GM21529 (cell line): ENCODE measurements at regions not wholly inside any gene's neighbourhood (a gene's known extent, or its start where the extent isn't known, plus 50 kb on each side); places are given as distances from the start of the nearest gene placed in this dataset.

Experiments used
- ATAC-seq: cut with Tn5 transposase; IDR thresholded peaks from one replicate; pipeline ENCODE4 v1.9.1; 2021; ENCODE audit not compliant: unreplicated experiment

GRCh38 chr5:123756318-123756665 is 244.3 kb downstream of the CSNK1G3 start:
- no peak for ATAC-seq

GRCh38 chr5:123755653-123756317 is 243.8 kb downstream of the CSNK1G3 start:
- no peak for ATAC-seq

DNA sequence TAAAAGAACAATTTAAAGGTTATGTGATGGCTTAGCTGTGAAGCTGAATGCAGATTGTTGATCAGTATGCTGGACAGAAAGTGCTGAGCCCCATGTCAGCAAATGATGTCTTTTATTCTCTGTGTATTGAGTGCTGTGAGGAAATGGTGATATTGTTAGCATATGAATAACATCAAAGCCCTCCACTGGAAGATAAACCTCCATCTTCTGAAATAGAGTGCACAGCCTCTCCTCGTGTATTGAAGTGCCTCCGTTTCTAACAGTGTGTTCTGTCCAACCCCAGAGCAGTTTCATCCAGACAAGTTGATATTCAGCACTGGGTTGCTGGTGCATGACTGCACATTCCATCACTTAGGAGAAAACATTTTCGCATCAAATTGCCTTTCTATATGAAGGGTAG is 242.9 kb downstream of the CSNK1G3 start:
- ATAC-seq, result no peak

DNA sequence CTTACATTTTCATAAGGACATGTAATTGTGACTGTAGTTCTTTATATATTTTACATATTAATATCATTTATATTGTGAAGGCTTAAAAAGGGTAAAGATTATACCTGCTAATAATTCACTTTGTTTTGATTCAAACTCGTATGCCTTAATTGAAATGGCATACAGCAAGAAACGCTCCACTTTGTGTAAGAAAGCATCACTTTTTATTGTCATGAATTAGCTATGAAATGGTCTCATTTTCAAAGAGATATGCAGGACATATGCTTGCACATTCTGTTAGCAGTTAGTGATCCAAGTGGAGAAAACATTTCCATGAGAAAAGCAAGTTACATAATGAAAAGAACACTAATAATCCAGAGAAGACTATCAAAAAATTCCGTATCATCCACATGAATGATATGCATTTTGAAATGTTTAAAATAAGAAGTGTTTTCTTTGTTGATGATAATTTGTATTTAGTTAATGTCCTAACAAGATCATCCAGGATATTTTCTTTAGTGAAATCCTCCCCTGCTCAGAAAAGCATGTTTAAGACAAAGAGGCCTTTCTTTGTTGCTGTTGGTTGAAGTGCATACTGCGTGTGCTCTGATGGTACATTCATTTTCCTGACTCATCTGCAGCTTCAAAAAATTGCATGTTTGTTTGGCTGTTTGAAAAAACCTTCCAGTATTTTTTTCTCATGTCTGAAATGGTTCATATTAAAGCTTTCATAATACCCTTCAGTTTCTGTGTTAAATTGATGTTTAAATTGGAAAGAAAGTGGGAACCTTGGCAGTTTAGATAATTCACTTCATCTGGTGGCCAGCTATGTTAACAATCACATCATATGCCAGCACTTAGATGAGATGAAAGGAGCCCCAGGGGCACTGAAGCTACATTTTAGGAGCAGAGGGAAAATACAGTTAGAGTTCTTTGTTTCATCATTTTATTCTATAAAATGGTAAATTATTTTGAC is 242.2 kb downstream of the CSNK1G3 start:
- ATAC-seq, result no peak

DNA sequence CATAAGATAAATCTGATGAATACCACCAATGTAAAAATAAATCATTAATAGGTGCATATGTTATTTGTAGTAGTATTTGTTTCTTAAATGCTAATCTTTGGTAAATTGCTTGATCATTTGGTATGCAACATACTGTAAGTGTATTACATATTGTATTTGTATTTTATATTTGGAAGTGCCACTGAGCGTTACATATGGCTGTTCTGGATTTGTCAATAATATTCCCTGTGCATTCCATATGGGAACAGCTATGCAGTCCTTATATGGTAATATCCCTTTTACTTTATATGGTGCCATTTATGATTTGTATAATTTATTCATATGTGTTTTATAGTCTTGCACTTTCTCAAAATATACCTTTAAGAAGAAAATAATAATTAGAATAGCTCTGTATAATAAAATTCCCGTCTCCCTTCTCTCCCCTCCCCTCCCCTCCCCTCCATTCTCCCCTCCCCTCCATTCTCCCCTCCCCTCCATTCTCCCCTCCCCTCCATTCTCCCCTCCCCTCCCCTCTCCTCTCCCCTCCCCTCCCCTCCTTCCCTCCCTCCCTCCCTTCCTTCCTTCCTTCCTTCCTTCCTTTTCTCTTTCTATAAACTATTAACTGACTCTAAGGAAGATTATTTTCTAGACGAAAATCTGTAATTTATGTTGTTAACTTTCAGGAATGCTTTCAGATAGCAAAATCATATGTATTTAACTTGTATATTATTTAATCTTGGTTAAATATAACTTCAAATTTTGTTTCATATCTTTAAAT is 241.4 kb downstream of the CSNK1G3 start:
- no peak for ATAC-seq

GRCh38 chr5:123752552-123753179 is 240.7 kb downstream of the CSNK1G3 start:
- no peak for ATAC-seq

DNA sequence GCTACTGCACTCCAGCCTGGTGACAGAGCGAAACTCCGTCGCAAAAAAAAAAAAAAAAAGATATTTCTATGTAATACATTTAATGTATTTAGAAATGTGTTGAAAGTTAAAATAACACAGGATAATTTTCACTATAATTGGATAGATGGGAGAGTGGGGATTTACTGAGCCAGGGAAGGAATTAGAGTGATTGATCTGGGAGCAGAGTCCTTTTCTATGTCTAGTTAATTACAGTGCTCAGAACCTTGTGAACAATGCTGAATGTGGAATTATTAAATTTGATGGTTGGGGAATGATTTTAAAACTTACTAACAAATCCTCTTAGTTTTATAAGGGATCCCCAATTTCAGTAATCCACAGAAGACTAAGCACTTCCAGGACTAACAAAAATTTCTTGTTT is 239.7 kb downstream of the CSNK1G3 start:
- no peak for ATAC-seq

DNA sequence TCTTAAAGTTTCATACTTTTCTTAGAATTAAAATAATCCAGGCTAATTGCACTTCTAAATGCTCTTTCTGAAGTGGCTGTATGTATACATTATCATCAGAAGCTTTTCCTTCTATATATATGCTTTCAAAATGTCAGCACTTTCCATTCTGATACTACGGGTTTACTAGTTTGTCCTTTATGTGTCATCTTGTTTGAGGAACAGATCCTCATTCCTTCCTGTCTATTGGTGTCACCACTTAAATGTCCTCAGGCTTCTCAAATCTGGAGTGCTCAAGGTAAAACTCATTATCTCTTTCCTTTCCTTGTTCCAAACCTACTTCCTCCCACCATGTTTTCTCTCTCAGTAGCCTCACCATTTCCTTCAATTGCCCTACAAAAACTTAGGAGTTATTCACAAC is 236.3 kb downstream of the CSNK1G3 start:
- ATAC-seq, result no peak

DNA sequence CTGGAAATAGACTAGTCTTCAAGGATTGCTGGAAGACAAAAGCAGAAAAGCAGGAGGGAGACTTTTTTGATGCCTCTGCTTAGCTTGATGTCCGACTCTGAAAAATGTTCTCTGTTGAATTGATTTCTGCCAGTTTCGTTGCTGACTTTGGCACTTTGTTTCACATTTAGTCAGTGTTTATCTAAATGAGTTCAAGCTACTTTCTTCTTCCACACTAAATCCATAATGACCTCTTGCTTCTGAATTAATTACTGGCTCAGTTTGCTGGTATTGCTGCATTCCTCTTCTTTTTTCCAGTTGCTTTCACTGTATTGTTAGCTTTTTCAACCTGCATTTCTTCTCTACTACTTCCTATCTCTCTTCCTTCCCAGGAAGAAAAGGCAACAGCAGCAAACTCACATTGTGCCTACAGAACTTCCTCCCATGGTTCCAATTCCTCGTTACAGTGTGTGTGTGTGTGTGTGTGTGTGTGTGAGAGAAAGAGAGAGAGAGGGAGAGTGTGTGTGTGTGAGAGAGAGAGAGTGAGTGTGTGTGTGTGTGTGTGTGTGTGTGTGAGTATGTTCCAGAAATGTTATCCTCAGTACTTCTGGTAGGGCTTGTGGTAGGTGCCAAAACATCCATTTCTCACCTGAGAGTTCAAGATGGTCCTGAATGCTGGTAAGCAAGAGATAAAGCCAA is 234.8 kb downstream of the CSNK1G3 start:
- no peak for ATAC-seq

DNA sequence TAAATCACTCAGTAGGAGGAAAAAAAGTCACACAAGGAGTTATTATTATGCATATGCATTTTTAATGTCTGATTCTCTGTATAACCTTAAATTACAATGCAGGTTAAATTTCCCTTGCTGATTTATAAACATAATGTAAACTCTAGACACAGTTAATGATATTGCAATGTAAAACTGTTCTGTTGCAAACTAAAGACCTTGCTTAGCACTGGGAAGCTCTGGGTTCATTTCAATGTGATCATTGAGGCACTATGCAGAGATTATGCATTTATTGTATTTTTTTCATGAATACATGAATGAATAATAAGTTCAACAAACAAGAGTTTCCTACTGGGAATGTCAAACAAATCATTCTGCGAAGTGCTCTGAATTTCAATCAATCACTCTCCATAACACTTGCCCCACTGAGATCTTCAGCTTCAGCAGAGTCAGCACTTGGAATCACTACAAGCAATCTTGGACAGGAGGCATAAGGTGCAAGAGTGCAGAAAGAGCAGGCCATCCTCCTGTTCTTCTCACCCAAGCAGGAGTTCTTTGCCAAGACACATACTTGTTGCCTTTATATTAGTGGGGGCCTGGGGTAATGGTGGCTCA is 232.1 kb downstream of the CSNK1G3 start:
- no peak for ATAC-seq

- ATAC-seq, result no peak
These were observed 223.4 kb downstream of the CSNK1G3 start for GRCh38 chr5:123735384-123735783.

GRCh38 chr5:123732257-123732656 is 220.3 kb downstream of the CSNK1G3 start:
- no peak for ATAC-seq

DNA sequence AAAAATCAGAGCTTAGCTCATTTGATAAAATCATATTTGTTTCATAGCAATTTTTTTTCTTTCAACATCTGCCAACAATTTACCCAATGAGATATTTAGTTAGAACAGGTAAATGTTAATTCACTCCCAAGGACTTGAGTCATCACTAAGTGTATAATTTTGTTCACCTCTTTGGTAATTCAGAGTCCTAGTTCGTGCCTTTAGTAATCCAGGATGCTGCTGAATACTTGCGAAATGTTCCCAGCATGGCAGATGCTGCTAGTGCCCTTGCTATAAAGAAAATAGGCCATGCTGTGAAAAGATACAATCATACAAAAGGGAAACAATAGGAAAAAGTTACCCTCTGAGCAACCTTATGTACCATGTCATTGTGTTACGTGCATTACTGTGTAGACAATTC is 210.5 kb downstream of the CSNK1G3 start:
- no peak for ATAC-seq

- ATAC-seq, result no peak
These were observed 209.8 kb downstream of the CSNK1G3 start for GRCh38 chr5:123721675-123722276.

DNA sequence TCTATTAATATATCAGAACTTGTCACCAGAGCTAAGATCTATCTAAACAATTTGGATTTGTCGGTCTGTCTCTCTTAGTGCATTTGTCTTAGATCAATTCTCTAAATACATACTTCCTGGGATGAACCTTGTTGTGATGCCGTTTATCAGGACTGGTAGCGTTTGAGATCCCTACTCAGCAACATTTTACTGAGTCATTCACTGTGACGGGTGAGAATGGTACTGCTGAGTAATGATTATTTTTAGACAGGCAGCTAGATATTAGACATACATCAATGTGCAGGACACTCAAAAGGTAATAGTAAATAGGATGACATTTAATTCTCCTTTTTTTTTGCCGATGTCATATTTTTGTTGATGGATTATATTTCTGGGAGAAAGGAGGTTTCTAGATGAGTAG is 209.0 kb downstream of the CSNK1G3 start:
- ATAC-seq, result no peak

- no peak for ATAC-seq
These were observed 208.4 kb downstream of the CSNK1G3 start for GRCh38 chr5:123720339-123720738.

DNA sequence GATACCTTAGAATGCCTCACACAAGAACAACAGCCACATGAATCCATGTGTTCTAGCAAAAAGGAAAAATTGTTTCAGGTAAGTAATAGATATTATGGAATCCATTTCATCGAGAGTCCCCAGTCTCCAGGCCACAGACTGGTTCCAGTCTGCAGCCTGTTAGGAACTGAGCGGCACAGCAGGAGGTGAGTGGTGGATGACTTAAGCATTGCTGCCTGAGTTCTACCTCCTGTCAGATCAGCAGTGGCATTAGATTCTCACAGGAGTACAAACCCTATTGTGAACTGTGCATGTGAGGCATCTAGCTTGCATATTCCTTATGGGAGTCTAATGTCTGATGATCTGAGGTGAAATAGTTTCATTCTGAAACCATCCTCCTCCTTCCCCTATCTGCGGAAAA is 207.0 kb downstream of the CSNK1G3 start:
- no peak for ATAC-seq

DNA sequence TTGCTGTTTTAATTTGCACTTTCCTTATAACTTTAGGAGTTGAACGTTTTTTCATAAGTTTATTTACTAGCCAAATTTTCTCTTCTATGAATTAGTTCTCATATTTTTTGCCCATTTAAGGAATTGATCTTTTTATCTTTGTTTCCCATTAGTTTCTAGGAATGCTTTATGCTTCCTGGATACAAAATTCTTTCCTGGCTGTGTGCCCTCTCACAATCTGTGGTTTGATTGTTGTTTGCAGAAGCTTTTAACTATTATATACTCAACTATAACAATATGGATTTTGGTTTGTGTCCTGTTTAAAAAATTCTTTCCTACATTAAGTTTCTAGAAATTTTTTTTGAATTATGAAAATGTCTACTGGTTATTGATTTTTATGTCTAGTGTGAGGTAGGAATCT is 206.3 kb downstream of the CSNK1G3 start:
- no peak for ATAC-seq

GRCh38 chr5:123717139-123717538 is 205.2 kb downstream of the CSNK1G3 start:
- no peak for ATAC-seq

DNA sequence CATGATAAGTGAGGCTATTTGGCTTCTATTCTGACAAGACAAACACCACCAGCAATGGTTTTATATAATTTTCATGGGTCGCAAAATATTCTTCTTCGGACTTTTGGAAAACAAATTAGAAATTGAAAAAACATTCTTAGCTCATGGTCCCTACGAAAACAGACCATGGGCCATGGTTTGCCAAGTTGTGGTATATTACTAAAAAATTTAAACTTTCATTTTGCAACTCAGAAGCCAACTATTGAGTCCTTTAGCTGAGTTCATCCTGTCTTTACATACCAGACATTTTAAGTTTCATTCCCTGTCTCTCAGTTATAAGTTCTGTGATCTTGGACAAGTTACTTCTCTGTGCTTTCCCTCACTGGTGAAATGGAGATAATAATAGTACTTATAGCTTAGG is 198.1 kb downstream of the CSNK1G3 start:
- no peak for ATAC-seq
